K562 (cell line): ENCODE measurements at regions not wholly inside any gene's neighbourhood (a gene's known extent, or its start where the extent isn't known, plus 50 kb on each side); places are given as distances from the start of the nearest gene placed in this dataset.
A peak's percentile ranks its signal among the peaks of the same experiment; 100 is the strongest.
"Not testable (repeated sequence)": the region's sequence is repeated elsewhere in the genome, so short reads cannot be mapped to it uniquely, and the experiment has no call there.

ENCODE experiments used
- ARNT ChIP-seq, 2 experiments: fragments of 450-650 bp; IDR thresholded peaks; 2 replicates each; pipeline ENCODE4 v1.6.1; 2016; ENCODE audit warnings: mild to moderate bottlenecking in 1 of 2
- CTCF ChIP-seq, 3 experiments: IDR thresholded peaks in 2 of 3; conservative IDR thresholded peaks in 1 of 3; 2 replicates each; pipeline ENCODE4 v1.5.1; 2011 to 2012; ENCODE audit warnings: low read length in 3 of 3, mild to moderate bottlenecking in 3 of 3, control low read depth in 2 of 3, improper control_type of control experiment in 1 of 3, inconsistent platforms in 1 of 3, low read depth in 1 of 3, mixed read lengths in 1 of 3, moderate library complexity in 1 of 3; ENCODE audit not compliant: insufficient read depth in 2 of 3
- E2F1 ChIP-seq: sonication (generic); formaldehyde crosslinking; IDR thresholded peaks from 2 replicates; pipeline ENCODE4 v1.8.1; 2023; ENCODE audit warnings: mild to moderate bottlenecking, missing genetic modification reagents, moderate library complexity
- EZH2 ChIP-seq: IDR thresholded peaks from 2 replicates; pipeline ENCODE4 v1.6.1; 2012; ENCODE audit warnings: low read depth, mild to moderate bottlenecking, inconsistent platforms, low read length, borderline replicate concordance
- KLF6 ChIP-seq: fragments of 250-450 bp; sonication (Bioruptor Pico); IDR thresholded peaks from 2 replicates; pipeline ENCODE4 v1.4.0; 2020; ENCODE audit warnings: mild to moderate bottlenecking, moderate library complexity, borderline replicate concordance
- MAFK ChIP-seq: IDR thresholded peaks from 2 replicates; pipeline ENCODE4 v1.6.1; 2011; ENCODE audit warnings: low read length, improper control_type of control experiment
- MCM2 ChIP-seq: fragments of 450-650 bp; IDR thresholded peaks from 2 replicates; pipeline ENCODE4 v1.6.1; 2017; ENCODE audit warnings: low read depth, mild to moderate bottlenecking
- PCBP2 ChIP-seq: fragments of 200-400 bp; formaldehyde crosslinking; IDR thresholded peaks from 2 replicates; pipeline ENCODE4 v1.6.1; 2018; ENCODE audit warnings: low read length, low read depth, mild to moderate bottlenecking, moderate library complexity; ENCODE audit not compliant: poor library complexity, severe bottlenecking
- SIN3A ChIP-seq, 2 experiments: fragments of 150-350 bp in 1 of 2; IDR thresholded peaks; 2 replicates each; pipeline ENCODE4 v1.6.1; 2011 to 2016; ENCODE audit warnings: borderline replicate concordance in 2 of 2, low read depth in 2 of 2, low read length in 2 of 2, mild to moderate bottlenecking in 2 of 2, moderate library complexity in 2 of 2; ENCODE audit not compliant: control insufficient read depth in 1 of 2
- SMC3 ChIP-seq: conservative IDR thresholded peaks from 2 replicates; pipeline ENCODE4 v1.6.1; 2011; ENCODE audit warnings: low read depth, low read length, improper control_type of control experiment; ENCODE audit not compliant: insufficient read depth
- TCF7 ChIP-seq: sonication (generic); IDR thresholded peaks from 2 replicates; pipeline ENCODE4 v1.6.1; 2016; ENCODE audit warnings: antibody characterized with exemption, borderline replicate concordance
- ZC3H4 ChIP-seq: sonication (generic); formaldehyde crosslinking; IDR thresholded peaks from 2 replicates; pipeline ENCODE4 v1.9.0; 2021; ENCODE audit warnings: missing genetic modification reagents, borderline replicate concordance
- ZNF184 ChIP-seq: sonication (generic); formaldehyde crosslinking; IDR thresholded peaks from 2 replicates; pipeline ENCODE4 v1.5.0; 2020; ENCODE audit warnings: missing genetic modification reagents
- ZZZ3 ChIP-seq: fragments of 450-650 bp; IDR thresholded peaks from 2 replicates; pipeline ENCODE4 v1.6.1; 2016; ENCODE audit warnings: antibody characterized with exemption, mild to moderate bottlenecking, moderate library complexity

- TF ChIP-seq ZNF184 (CRISPR knock-in tag); ARNT (IDR thresholded peaks at IDR 0.05); ZZZ3; SIN3A (IDR thresholded peaks at IDR 0.05; ENCODE audit: borderline replicate concordance in 2 of 2, control insufficient read depth in 1 of 2, low read depth in 2 of 2, low read length in 2 of 2); SMC3; KLF6; E2F1 (CRISPR knock-in tag); MCM2; PCBP2; MAFK; TCF7; EZH2; ZC3H4 (CRISPR knock-in tag): not testable (repeated sequence)
- peak in 2 of 3 experiments; percentile 1 to 34; a peak in 2 of 6 replicates for TF ChIP-seq CTCF (IDR thresholded peaks at IDR 0.05 in 2 of 3, conservative IDR thresholded peaks at IDR 0.05 in 1 of 3; ENCODE audit: insufficient read depth in 2 of 3, low read depth in 1 of 3, low read length in 3 of 3)
Measured at GRCh38 chr7:149963985-149964384, 90.2 kb downstream of the ATP6V0E2 start.
